HUDEP-2 (cell line): ENCODE measurements at regions not wholly inside any gene's neighbourhood (a gene's known extent, or its start where the extent isn't known, plus 50 kb on each side); places are given as distances from the start of the nearest gene placed in this dataset.

ENCODE experiments used
- DNase-seq, 76 experiments: peaks; one replicate each; lab custom pipeline; 2025; ENCODE audit not compliant: unreplicated experiment in 76 of 76; lab: John Stamatoyannopoulos, UW

GRCh38 chr5:20604992-20605391 lies 617.0 kb upstream of the CDH18 start:
- DNase-seq: no peak

GRCh38 chr5:20601678-20602100 lies 613.7 kb upstream of the CDH18 start:
- DNase-seq: no peak

- no peak for DNase-seq
Observed at GRCh38 chr5:20590356-20590755, 602.4 kb upstream of the CDH18 start.

GRCh38 chr5:20575571-20575970 lies 587.6 kb upstream of the CDH18 start:
- no peak for DNase-seq

GRCh38 chr5:20574576-20574975 lies 586.6 kb upstream of the CDH18 start:
- no peak for DNase-seq

- DNase-seq: no peak
Observed at GRCh38 chr5:20572614-20573013, 584.6 kb upstream of the CDH18 start.

- no peak for DNase-seq
Observed at GRCh38 chr5:20570486-20570885, 582.5 kb upstream of the CDH18 start.

- DNase-seq: no peak
Observed at GRCh38 chr5:20562544-20562943, 574.5 kb upstream of the CDH18 start.

- no peak for DNase-seq
Observed at GRCh38 chr5:20559845-20560244, 571.8 kb upstream of the CDH18 start.

- DNase-seq: no peak
Observed at GRCh38 chr5:20556115-20556763, 568.2 kb upstream of the CDH18 start.

GRCh38 chr5:20555034-20555433 lies 567.0 kb upstream of the CDH18 start:
- DNase-seq: no peak

GRCh38 chr5:20554001-20554400 lies 566.0 kb upstream of the CDH18 start:
- DNase-seq: no peak

GRCh38 chr5:20537911-20538703 lies 550.1 kb upstream of the CDH18 start:
- DNase-seq: no peak

- no peak for DNase-seq
Observed at GRCh38 chr5:20536813-20537212, 548.8 kb upstream of the CDH18 start.

- no peak for DNase-seq
Observed at GRCh38 chr5:20536341-20536740, 548.3 kb upstream of the CDH18 start.

- DNase-seq: no peak
Observed at GRCh38 chr5:20528471-20528870, 540.5 kb upstream of the CDH18 start.

GRCh38 chr5:20524991-20525529 lies 537.1 kb upstream of the CDH18 start:
- no peak for DNase-seq

GRCh38 chr5:20522905-20523482 lies 535.0 kb upstream of the CDH18 start:
- DNase-seq: no peak

GRCh38 chr5:20515606-20516005 lies 527.6 kb upstream of the CDH18 start:
- no peak for DNase-seq

GRCh38 chr5:20514145-20514544 lies 526.1 kb upstream of the CDH18 start:
- no peak for DNase-seq

- DNase-seq: no peak
Observed at GRCh38 chr5:20500546-20500945, 512.5 kb upstream of the CDH18 start.

GRCh38 chr5:20498926-20499325 lies 510.9 kb upstream of the CDH18 start:
- no peak for DNase-seq
